HG02623 (cell line): ENCODE measurements at regions not wholly inside any gene's neighbourhood (a gene's known extent, or its start where the extent isn't known, plus 50 kb on each side); places are given as distances from the start of the nearest gene placed in this dataset.
"Not testable (repeated sequence)": the region's sequence is repeated elsewhere in the genome, so short reads cannot be mapped to it uniquely, and the experiment has no call there.

ENCODE experiments used
- ATAC-seq: cut with Tn5 transposase; IDR thresholded peaks from one replicate; pipeline ENCODE4 v1.9.1; 2021; ENCODE audit warnings: moderate library complexity; ENCODE audit not compliant: unreplicated experiment

- ATAC-seq, result not testable (repeated sequence)
These were observed 2777.4 kb upstream of the TPTE start for GRCh38 chr21:7743940-7744339.

GRCh38 chr21:7744406-7745099 lies 2776.8 kb upstream of the TPTE start:
- peak; percentile 98 for ATAC-seq

GRCh38 chr21:7745100-7745450 lies 2776.3 kb upstream of the TPTE start:
- peak; percentile 73 for ATAC-seq

- not testable (repeated sequence) for ATAC-seq
These were observed 2773.4 kb upstream of the TPTE start for GRCh38 chr21:7747964-7748363.

- ATAC-seq, result not testable (repeated sequence)
These were observed 2768.8 kb upstream of the TPTE start for GRCh38 chr21:7752611-7753010.

GRCh38 chr21:7753380-7753877 lies 2768.0 kb upstream of the TPTE start:
- peak; percentile 67 for ATAC-seq

- not testable (repeated sequence) for ATAC-seq
These were observed 2751.4 kb upstream of the TPTE start for GRCh38 chr21:7769985-7770384.

- not testable (repeated sequence) for ATAC-seq
These were observed 2747.2 kb upstream of the TPTE start for GRCh38 chr21:7774219-7774618.

GRCh38 chr21:7775327-7775984 lies 2745.9 kb upstream of the TPTE start:
- ATAC-seq, result not testable (repeated sequence)

- ATAC-seq, result not testable (repeated sequence)
These were observed 2745.3 kb upstream of the TPTE start for GRCh38 chr21:7776035-7776434.

GRCh38 chr21:7776622-7777021 lies 2744.8 kb upstream of the TPTE start:
- not testable (repeated sequence) for ATAC-seq

- ATAC-seq, result not testable (repeated sequence)
These were observed 2744.1 kb upstream of the TPTE start for GRCh38 chr21:7777289-7777688.

GRCh38 chr21:7787427-7788078 lies 2733.8 kb upstream of the TPTE start:
- not testable (repeated sequence) for ATAC-seq

GRCh38 chr21:7793797-7794196 lies 2727.6 kb upstream of the TPTE start:
- ATAC-seq, result not testable (repeated sequence)

GRCh38 chr21:7797328-7797727 lies 2724.1 kb upstream of the TPTE start:
- not testable (repeated sequence) for ATAC-seq

GRCh38 chr21:7798446-7798845 lies 2722.9 kb upstream of the TPTE start:
- ATAC-seq, result not testable (repeated sequence)

- ATAC-seq, result not testable (repeated sequence)
These were observed 2721.7 kb upstream of the TPTE start for GRCh38 chr21:7799697-7800096.

- not testable (repeated sequence) for ATAC-seq
These were observed 2707.9 kb upstream of the TPTE start for GRCh38 chr21:7813475-7813874.

GRCh38 chr21:7817013-7817412 lies 2704.4 kb upstream of the TPTE start:
- not testable (repeated sequence) for ATAC-seq

GRCh38 chr21:7819301-7819700 lies 2702.1 kb upstream of the TPTE start:
- ATAC-seq, result not testable (repeated sequence)

- ATAC-seq, result not testable (repeated sequence)
These were observed 2695.8 kb upstream of the TPTE start for GRCh38 chr21:7825627-7826026.

- not testable (repeated sequence) for ATAC-seq
These were observed 2695.2 kb upstream of the TPTE start for GRCh38 chr21:7826174-7826573.
